Trophoblast cell (in vitro differentiated cells and primary cell): ENCODE measurements at regions not wholly inside any gene's neighbourhood (a gene's known extent, or its start where the extent isn't known, plus 50 kb on each side); places are given as distances from the start of the nearest gene placed in this dataset.
"Not testable (repeated sequence)": the region's sequence is repeated elsewhere in the genome, so short reads cannot be mapped to it uniquely, and the experiment has no call there.

ENCODE experiments used
- DNase-seq, 2 donors: peaks; one replicate each; pipeline ENCODE4 v3.0.0-alpha.2; 2016
- H2AFZ ChIP-seq: 2 replicates; pipeline ENCODE4 v1.6.1; 2013; ENCODE audit warnings: low read length, moderate library complexity, mild to moderate bottlenecking; ENCODE audit not compliant: insufficient read depth, poor library complexity
- H2AK5ac ChIP-seq: 2 replicates; pipeline ENCODE4 v1.6.1; 2013; ENCODE audit warnings: mild to moderate bottlenecking, low read length
- H2BK120ac ChIP-seq: 2 replicates; pipeline ENCODE4 v1.6.1; 2013; ENCODE audit warnings: low read length, mild to moderate bottlenecking, moderate library complexity; ENCODE audit not compliant: insufficient read depth, poor library complexity
- H2BK12ac ChIP-seq: 2 replicates; pipeline ENCODE4 v1.6.1; 2013; ENCODE audit warnings: mild to moderate bottlenecking, low read length, moderate library complexity
- H2BK5ac ChIP-seq: 2 replicates; pipeline ENCODE4 v1.6.1; 2013; ENCODE audit warnings: low read length, low read depth, moderate library complexity, mild to moderate bottlenecking; ENCODE audit not compliant: poor library complexity
- H3K14ac ChIP-seq: 2 replicates; pipeline ENCODE4 v1.6.1; 2013; ENCODE audit warnings: mild to moderate bottlenecking, low read length
- H3K18ac ChIP-seq: 2 replicates; pipeline ENCODE4 v1.6.1; 2013; ENCODE audit warnings: mild to moderate bottlenecking, low read length
- H3K23ac ChIP-seq: 2 replicates; pipeline ENCODE4 v1.6.1; 2013; ENCODE audit warnings: low read length
- H3K27ac ChIP-seq: 2 replicates; pipeline ENCODE4 v1.5.1; 2013; ENCODE audit warnings: low read depth, mild to moderate bottlenecking, inconsistent platforms, low read length, moderate library complexity
- H3K27me3 ChIP-seq: 2 replicates; pipeline ENCODE4 v1.6.1; 2013; ENCODE audit warnings: inconsistent platforms, mild to moderate bottlenecking, low read length, moderate library complexity; ENCODE audit not compliant: insufficient read depth
- H3K36me3 ChIP-seq, 2 experiments: 1 replicate in 1 of 2; 2 replicates in 1 of 2; pipeline ENCODE4 v1.6.1; 2013; ENCODE audit warnings: low read length in 2 of 2, mild to moderate bottlenecking in 2 of 2, moderate library complexity in 1 of 2; ENCODE audit not compliant: insufficient read depth in 2 of 2, control insufficient read depth in 1 of 2
- H3K4ac ChIP-seq: 2 replicates; pipeline ENCODE4 v1.6.1; 2013; ENCODE audit warnings: low read depth, mild to moderate bottlenecking, low read length, moderate library complexity
- H3K4me1 ChIP-seq, 2 experiments: 1 replicate in 1 of 2; 2 replicates in 1 of 2; pipeline ENCODE4 v1.6.1; 2013; ENCODE audit warnings: low read length in 2 of 2, mild to moderate bottlenecking in 2 of 2, moderate library complexity in 1 of 2; ENCODE audit not compliant: insufficient read depth in 2 of 2, control insufficient read depth in 1 of 2
- H3K4me2 ChIP-seq: 2 replicates; pipeline ENCODE4 v1.6.1; 2013; ENCODE audit warnings: inconsistent platforms, mild to moderate bottlenecking, low read length, moderate library complexity
- H3K4me3 ChIP-seq: 2 replicates; pipeline ENCODE4 v1.5.1; 2013; ENCODE audit warnings: mild to moderate bottlenecking, low read depth, low read length, inconsistent platforms
- H3K79me1 ChIP-seq: one replicate; pipeline ENCODE4 v1.6.1; 2013; ENCODE audit warnings: low read length
- H3K79me2 ChIP-seq: 2 replicates; pipeline ENCODE4 v1.6.1; 2013; ENCODE audit warnings: low read length, mild to moderate bottlenecking; ENCODE audit not compliant: control insufficient read depth, insufficient read depth, poor library complexity
- H3K9ac ChIP-seq: 2 replicates; pipeline ENCODE4 v1.6.1; 2013; ENCODE audit warnings: mild to moderate bottlenecking, low read length
- H3K9me3 ChIP-seq: 2 replicates; pipeline ENCODE4 v1.6.1; 2013; ENCODE audit warnings: low read depth, mild to moderate bottlenecking, control low read depth, inconsistent platforms, low read length; ENCODE audit not compliant: insufficient read depth
- H4K12ac ChIP-seq: 2 replicates; pipeline ENCODE4 v1.6.1; 2013; ENCODE audit warnings: low read depth, mild to moderate bottlenecking, low read length, moderate library complexity
- H4K8ac ChIP-seq: 2 replicates; pipeline ENCODE4 v1.6.1; 2013; ENCODE audit warnings: low read depth, mild to moderate bottlenecking, low read length, moderate library complexity
- H4K91ac ChIP-seq: one replicate; pipeline ENCODE4 v1.6.1; 2013; ENCODE audit warnings: low read depth, mild to moderate bottlenecking, low read length, moderate library complexity
- WGBS: extraction: QIAGEN DNeasy Blood & Tissue Kit; methylation state at CpG from one replicate; pipeline ENCODE4 v1.1.7; 2013; ENCODE audit warnings: missing lambda C conversion rate; ENCODE audit not compliant: insufficient read length, insufficient coverage; ENCODE audit errors: extremely low coverage; 5-methylcytosine and 5-hydroxymethylcytosine counted together

DNA sequence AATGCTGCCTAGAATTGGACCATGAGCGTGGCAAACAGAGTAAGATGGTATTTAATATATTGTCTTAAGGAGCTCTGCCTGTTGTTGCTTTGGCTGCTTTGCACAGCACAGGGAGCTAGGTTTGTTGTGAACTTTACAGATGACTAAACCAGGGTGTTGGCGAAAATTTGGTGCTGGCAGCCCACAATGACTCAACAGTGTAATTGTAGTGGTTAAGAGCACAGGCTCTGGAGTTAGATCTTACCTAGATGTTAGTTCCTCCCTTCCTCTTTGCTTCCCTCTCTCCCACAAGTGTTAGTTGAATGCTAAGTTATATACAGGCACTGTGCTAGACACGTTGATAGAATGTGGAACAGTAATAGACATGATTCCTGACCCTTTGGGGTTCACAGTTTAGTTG, 128.9 kb upstream of the TRPC5 start:
- no peaks in the 10 kb centered on the region for H3K79me1 ChIP-seq
- H3K27me3 ChIP-seq = no peaks in the 10 kb centered on the region
- H2AFZ ChIP-seq = no peak overlapping the region
- DNase-seq = no peak
- no peak overlapping the region for H2BK12ac ChIP-seq
- H4K91ac ChIP-seq = no peak overlapping the region
- no peak overlapping the region for H3K18ac ChIP-seq
- H2BK120ac ChIP-seq = no peak overlapping the region
- no peak overlapping the region for H4K8ac ChIP-seq
- no peak overlapping the region for H2BK5ac ChIP-seq
- H3K9me3 ChIP-seq = no peaks in the 10 kb centered on the region
- no peaks in the 10 kb centered on the region for H3K4me1 ChIP-seq
- H4K12ac ChIP-seq = no peak overlapping the region
- H2AK5ac ChIP-seq = no peak overlapping the region
- no peak overlapping the region for H3K14ac ChIP-seq
- WGBS = no CpG with 5 or more reads among the region's 3 CpGs
- H3K27ac ChIP-seq = no peak overlapping the region
- H3K4ac ChIP-seq = no peak overlapping the region
- no peak overlapping the region for H3K23ac ChIP-seq
- H3K9ac ChIP-seq = no peak overlapping the region
- H3K36me3 ChIP-seq = no peaks in the 10 kb centered on the region
- H3K4me2 ChIP-seq = no peak overlapping the region
- no peak overlapping the region for H3K4me3 ChIP-seq
- no peaks in the 10 kb centered on the region for H3K79me2 ChIP-seq

DNA sequence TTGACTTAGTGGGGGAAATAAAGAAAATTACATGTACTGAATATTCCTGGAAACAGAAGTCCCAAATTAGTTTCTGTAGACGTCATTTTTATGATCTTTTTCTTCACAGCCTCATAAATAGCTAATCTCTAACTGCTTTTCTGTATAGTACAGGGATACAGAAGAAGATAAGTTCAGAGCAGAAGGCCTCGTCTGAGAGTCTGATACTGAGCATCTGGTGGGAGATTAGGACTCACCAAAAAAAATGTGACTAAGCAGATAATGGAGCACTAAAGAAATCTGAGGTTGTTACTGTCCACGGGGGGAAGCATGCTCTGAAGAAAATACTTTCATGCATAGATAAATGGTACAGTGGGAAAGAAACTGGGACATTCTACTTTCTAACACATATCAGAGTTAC, 115.3 kb upstream of the TRPC5 start:
- Histone ChIP-seq H3K36me3 (no peaks in the 10 kb centered on the region), H2BK5ac (no peak overlapping the region), H3K79me2 (no peaks in the 10 kb centered on the region), H2BK120ac (no peak overlapping the region), H3K18ac (no peak overlapping the region), H4K8ac (no peak overlapping the region), H4K91ac (no peak overlapping the region), H3K23ac (no peak overlapping the region), H3K4ac (no peak overlapping the region), H3K27me3 (no peaks in the 10 kb centered on the region), H3K9me3 (no peaks in the 10 kb centered on the region), H3K14ac (no peak overlapping the region), H2AFZ (no peak overlapping the region), H3K27ac (no peak overlapping the region), H3K4me1 (no peaks in the 10 kb centered on the region), H2AK5ac (no peak overlapping the region), H4K12ac (no peak overlapping the region), H2BK12ac (no peak overlapping the region), H3K4me3 (no peak overlapping the region), H3K79me1 (no peaks in the 10 kb centered on the region), H3K4me2 (no peak overlapping the region), H3K9ac (no peak overlapping the region)
- no CpG with 5 or more reads among the region's 3 CpGs for WGBS
- DNase-seq = no peak

DNA sequence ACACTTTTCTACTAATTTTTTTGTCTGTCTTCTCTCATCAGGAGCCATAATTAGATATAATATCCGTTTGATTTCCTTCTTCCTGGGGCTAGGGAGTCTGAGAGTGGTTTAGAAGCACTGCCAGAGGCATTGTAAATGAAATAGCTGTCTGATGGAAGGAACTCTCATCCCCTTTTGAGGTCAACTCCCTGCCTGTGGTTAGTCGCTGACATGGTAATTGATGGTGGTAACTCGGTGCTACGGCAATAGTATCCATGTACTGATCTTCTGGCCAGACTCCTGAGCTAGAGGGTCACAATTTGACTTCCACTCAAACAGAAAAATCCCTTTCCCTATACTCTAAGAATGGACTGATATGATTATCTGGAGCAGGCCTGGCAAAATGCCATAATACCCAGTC, 108.1 kb upstream of the TRPC5 start:
- H2BK120ac ChIP-seq = no peak overlapping the region
- H3K79me1 ChIP-seq = no peaks in the 10 kb centered on the region
- H3K4ac ChIP-seq = no peak overlapping the region
- no peak overlapping the region for H2BK5ac ChIP-seq
- no peaks in the 10 kb centered on the region for H3K27me3 ChIP-seq
- H3K27ac ChIP-seq = no peak overlapping the region
- H2BK12ac ChIP-seq = no peak overlapping the region
- H3K36me3 ChIP-seq = no peaks in the 10 kb centered on the region
- H3K79me2 ChIP-seq = no peaks in the 10 kb centered on the region
- H2AFZ ChIP-seq = no peak overlapping the region
- H3K9ac ChIP-seq = no peak overlapping the region
- no peaks in the 10 kb centered on the region for H3K4me1 ChIP-seq
- no peak for DNase-seq
- H3K18ac ChIP-seq = no peak overlapping the region
- H3K4me2 ChIP-seq = no peak overlapping the region
- no peak overlapping the region for H2AK5ac ChIP-seq
- no peak overlapping the region for H3K23ac ChIP-seq
- H4K8ac ChIP-seq = no peak overlapping the region
- no CpG with 5 or more reads among the region's 4 CpGs for WGBS
- no peak overlapping the region for H3K4me3 ChIP-seq
- H4K12ac ChIP-seq = no peak overlapping the region
- H3K14ac ChIP-seq = no peak overlapping the region
- no peaks in the 10 kb centered on the region for H3K9me3 ChIP-seq
- no peak overlapping the region for H4K91ac ChIP-seq

DNA sequence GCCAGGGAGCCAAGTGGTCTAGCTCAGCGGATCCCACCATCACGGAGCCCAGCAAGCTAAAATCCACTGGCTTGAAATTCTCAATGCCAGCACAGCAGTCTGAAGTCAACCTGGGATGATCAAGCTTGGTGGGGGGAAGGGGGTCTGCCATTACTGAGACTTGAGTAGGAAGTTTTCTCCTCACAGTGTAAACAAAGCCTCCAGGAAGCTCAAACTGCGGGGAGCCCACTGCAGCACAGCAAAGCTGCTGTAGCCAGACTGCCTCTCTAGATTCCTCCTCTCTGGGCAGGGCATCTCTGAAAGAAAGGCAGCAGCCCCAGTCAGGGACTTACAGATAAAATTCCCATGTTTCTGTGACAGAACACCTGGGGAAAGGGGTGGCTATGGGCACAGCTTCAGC, 98.8 kb upstream of the TRPC5 start:
- not testable (repeated sequence) for H3K27ac ChIP-seq, H3K79me1 ChIP-seq, H2AK5ac ChIP-seq, H3K4me1 ChIP-seq, H3K79me2 ChIP-seq, H2BK5ac ChIP-seq, H3K27me3 ChIP-seq, H4K12ac ChIP-seq, H3K4me3 ChIP-seq, H3K4me2 ChIP-seq, H4K91ac ChIP-seq, H2AFZ ChIP-seq, H2BK12ac ChIP-seq, DNase-seq, H3K36me3 ChIP-seq, H3K18ac ChIP-seq, H3K9ac ChIP-seq, H3K9me3 ChIP-seq, H3K14ac ChIP-seq, H4K8ac ChIP-seq, H3K4ac ChIP-seq, H3K23ac ChIP-seq, H2BK120ac ChIP-seq
- no CpG with 5 or more reads among the region's 3 CpGs for WGBS
